ENCODE measurements at regions not wholly inside any gene's neighbourhood (a gene's known extent, or its start where the extent isn't known, plus 50 kb on each side); places are given as distances from the start of the nearest gene placed in this dataset.

DNA sequence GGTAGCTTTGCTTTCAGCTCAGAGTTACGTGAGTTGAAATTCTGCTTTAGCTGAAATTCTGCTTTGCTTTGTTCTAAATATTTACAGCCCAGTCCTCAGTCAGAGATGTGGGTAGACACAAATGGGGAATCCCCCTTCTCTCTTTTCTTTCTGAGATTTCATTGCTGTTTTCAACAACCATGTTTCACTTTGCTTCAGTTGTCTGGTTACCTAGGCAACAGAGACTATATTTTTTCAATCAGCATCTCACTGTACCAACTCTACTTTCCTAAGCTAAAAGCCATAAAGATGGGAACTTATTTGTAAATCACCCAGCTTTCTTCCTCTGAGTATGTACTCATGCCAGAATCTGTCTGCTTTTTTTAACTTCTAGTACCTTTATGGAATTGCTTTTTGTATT lies 509.0 kb downstream of the OLFM4 start:
- DNase-seq = no peak

DNA sequence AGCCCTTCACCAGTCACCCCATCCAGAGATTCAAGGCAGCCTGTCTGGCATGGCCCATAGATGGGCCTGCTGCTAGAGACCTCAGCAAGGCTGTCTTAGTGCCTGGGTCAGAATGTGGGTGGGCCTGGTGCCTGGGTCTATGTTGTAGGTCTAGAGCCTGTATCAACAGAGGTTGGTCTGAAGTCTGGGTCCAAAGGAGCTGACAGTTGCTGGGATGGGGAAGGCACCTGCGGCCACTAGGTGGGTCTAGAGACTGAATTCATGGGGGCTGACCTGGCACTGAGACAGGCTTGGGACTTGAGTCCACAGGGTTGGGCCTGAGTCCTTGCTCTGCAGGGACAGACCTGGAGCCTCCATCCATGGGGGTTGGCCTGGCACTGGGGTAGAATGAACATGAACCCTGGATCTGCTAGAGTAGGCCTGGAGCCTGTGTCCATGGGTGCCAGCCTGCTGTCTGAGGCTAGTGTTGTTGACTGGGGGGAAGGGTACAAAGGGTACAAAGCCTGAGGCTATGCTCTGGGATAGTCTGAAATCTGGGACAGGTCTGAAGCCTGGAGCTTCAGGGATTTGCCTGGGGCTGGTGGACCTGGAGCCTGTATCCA lies 516.8 kb downstream of the OLFM4 start:
- no peak for DNase-seq

DNA sequence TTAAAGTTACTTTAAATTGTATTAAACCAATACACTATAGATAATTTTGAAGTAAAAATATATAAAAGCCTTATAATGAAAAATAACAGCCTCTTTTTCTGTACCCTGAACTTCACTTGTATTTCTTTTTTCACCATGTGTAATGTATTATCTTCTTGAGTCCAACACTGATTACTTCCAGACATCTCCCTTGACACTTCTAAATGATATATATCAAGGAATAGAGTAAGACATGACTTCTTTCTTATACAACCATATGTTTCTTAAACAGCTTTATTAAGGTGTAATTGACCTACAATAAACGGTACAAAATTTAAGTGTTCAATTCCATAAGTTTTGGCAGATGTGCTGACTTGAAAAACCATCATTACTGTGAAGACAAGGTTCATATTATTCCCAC lies 531.9 kb downstream of the OLFM4 start:
- DNase-seq = no peak

DNA sequence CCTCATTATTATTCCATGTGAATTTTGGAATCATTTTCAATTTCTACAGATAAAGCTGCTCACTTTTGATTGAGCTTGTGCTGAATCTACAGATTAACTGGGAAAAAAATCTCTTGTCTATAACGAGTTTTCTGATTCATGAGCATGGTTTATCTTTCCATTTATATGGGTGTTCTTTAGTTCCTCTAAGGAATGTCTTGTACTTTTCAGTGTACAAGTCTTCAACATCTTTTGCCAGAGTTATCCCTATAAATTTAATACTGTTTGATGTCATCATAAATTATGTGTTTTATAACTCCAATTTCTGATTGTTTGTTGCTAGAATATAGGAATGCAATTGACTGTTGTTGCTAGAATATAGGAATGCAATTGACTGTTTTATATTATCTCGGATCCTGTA lies 533.8 kb downstream of the OLFM4 start:
- no peak for DNase-seq

DNA sequence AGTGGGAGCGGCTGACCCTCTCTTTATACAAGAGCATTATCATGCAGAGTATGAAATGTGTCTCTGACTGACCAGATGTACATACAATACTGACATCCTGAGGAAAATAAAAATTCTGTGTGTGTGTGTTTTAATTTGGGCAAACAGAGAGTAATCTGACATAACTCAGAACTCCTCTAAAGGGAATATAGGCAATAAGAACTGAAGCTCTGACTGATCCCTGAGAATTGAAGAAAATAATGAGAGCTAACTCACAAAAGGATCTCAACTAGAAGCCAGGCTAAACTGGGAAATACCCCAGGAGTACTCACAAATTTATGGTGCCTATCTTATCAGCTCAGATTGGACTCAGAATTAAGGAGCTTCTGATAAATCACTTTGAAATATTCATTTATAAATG lies 539.9 kb downstream of the OLFM4 start:
- DNase-seq = no peak

DNA sequence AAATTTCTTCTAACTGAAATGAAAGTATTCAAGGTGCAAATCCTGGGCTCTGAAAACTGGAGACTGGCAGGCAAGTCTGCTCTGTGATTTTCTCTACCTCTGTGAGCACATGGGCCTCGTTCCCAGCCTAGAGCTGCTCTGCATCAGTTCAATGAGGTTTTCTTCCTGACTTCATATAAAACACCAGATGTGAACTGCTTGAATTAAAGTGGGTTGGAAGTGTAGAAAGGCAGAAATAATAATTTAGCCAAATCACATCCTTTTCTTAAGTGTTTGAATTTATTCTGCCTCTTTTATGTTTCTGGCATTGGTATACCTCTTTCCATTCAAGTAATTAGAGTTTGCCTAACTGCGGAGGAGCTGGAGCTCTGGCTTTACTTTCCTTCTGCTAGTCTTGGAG lies 540.8 kb downstream of the OLFM4 start:
- DNase-seq = no peak

DNA sequence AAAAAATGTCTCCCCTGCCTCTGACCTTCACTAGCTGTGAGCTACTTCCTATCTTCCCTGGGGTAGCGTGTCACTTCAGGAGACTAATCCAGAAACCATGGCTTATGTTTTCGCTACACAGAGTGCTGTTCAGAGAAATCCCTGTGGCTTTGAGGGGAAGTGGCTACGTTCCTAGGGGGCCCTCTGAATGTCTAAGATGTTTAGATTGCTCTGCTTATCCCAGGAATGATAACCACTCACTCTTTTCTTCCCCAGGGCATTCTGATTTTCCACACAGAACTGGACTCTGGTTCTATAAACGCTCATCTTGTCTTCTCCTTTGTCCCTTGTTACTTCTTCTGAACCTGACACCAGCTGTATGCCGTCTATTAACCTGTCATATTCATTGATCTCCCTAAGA lies 572.5 kb downstream of the OLFM4 start:
- no peak for DNase-seq

DNA sequence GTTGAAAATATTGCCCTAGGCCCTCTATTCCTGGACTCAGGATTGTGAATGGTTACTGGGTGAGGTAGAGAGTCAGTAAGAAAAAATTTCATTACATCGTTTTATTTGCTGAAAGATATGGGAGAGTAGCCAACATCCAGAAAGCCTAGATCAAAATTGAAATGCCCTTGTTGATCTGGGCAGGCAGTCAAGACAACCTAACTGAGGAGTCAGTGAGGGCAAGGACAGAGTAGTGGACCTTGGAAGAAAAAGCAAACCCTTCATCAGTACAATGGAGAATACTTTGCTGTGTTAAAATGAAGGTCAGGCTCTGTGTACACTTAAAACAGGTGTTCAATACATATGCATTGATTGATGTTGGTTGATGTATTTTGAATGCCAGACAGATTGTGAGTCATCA lies 576.7 kb downstream of the OLFM4 start:
- no peak for DNase-seq

DNA sequence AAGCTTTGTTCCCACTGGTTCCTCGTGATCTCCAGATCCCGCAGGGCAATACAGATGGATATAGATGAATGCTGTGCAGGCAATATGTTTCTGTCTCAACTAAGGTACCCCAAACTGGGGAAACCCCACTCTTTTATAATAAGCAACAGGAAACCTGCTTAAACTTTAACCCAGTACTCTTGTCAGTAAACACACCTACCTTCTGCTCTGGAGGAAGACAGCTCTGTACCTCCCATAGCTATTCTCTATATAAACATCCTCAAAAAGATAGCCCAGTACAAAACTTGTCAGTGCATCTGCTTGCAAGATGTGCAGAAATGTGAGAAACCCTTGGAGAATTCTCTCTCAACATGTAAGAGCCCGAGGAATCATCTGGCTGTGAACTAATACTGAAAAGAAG lies 583.6 kb downstream of the OLFM4 start:
- DNase-seq = no peak

DNA sequence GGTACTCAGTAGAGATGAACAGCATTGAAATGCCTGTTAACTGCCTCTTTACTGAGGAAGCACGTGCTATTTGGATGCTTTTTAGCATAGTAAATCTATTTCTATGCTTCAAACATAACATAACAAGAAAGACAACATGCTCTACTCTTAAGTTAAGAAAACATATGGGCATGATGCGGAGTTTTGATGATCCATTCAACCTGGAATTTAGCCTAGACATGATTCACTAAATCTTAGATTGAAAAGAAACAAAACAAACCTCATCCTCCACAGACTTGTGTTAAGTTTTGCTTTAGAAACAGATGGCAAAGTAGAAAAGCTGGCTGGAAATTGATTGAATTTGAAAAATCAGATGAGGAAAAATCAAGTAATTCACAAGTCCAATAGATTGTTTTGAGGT lies 593.8 kb downstream of the OLFM4 start:
- DNase-seq = no peak

DNA sequence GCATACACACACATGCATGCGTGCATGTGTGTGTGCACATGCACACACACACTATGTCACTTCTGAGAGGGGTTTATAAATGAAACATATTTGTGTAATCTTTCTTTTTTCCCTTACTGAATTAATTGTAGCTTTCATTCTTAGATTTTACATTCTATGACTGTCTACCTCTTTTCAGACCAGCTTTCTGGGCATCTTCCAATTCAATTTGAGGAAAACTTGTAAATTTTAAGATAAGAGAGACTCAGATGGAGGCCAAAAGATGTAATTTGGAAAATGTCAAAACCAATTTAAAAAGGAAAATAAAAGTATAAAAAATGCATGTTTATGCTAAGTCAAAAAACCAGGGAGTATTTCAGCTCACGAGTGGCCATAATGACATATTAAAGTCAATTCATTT lies 594.5 kb downstream of the OLFM4 start:
- DNase-seq = no peak

DNA sequence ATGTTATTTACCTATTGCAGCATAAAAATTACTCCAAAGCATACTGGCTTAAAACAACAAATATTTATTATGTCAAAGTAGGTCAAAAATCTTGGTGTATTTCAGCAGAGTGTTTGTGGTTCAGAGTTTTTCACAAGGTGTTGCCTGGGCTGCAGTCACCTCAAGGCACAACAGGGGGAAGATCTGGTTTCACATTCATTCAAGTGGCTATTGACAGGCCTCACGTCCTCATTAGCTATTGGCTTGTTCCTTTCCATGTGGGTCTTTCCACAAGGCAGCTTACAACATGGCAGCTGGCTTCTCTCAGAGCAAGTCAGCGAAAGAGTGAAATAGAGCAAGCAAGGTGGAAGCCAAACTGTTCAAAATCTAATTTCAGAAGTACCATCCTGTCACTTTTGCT lies 602.9 kb downstream of the OLFM4 start:
- no peak for DNase-seq

DNA sequence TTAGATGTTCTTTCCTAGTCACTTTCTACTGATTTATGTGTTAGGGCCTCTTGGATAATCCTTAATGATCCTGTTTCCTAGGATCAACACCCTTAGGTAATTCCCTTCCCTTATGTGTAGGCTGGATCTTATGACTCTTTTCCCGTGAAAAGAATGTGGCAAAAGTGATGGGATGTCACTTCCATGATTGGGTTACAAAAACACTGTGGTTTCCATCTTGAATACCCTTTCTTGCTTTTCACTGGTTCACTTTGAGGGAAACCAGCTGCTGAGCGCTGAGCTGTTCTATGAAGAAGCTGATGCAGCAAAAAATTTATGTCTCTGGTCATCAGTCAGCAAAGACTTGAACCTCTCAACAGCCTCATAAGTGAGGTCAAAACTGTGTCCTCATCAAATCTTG lies 609.4 kb downstream of the OLFM4 start:
- DNase-seq = no peak

DNA sequence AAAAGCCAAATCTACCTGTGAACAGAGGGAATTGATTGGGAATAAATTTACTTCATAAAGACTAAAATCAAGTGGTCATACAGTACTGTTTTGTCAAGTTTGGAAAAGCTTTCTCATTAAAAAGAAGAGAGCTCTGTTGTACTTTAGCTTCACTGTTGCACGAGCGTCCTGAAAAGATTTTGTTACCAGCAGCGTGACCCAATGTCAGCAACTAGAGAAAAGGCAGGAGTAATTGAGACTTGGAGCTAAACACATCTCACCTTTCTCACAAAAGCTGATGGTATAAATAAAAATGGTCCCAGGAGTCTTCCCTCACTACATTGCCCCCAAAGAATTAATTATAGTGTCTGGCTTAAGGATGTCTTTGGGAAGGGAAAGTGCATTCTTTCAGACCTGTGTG lies 613.7 kb downstream of the OLFM4 start:
- no peak for DNase-seq

DNA sequence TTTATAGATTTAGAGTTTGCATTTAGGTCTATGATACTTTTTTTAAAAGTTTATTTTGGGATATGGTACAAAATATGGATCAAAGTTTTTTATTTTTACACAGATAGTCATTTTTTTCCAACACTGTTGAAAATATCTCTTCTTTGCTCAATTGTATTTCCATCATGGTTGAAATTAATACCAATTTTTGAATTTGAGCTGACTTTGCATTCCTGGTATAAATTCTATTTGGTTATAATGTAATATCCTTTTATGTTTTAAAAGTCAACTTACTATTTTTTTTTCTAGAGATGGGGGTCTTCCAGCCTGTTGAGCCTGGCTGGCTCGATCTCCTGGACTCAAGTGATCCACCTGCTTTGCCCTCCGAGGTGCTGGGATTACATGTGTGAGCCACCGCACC lies 620.1 kb downstream of the OLFM4 start:
- DNase-seq = no peak

DNA sequence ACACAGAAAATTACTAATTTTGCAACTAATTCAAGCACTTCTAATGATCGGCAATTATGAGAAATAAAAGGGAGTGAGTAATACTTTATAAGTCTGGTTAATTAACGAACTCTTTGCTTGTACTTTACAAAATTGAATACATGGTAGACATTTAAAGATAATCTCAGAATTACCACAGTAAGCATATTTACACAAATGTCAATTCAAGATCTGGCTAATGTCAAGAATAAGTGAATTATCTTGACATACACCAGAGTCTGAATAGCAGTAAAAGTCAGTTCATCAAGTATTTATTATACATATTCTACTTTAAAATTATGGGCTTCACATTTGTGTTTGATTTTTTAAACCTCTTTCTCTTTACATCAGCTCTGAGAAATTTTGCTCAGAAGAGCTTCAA lies 643.4 kb downstream of the OLFM4 start:
- no peak for DNase-seq

DNA sequence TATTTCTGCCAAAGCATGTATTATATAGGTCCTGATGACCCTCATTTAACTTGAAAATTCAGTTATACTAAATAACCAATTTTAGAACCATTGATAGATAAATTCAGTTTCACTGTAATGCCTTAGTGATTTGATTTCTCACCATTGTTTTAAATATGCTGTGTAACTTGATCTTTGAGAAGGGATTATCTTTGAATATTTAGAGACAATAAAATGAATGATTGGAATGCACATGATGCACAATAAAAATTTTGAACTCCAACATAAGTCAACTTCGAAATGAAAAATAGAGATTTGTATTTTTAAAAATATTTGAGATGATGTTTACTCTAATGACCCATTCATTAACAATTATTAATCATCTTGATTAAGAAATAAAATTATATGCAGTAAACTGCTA lies 654.5 kb downstream of the OLFM4 start:
- DNase-seq = no peak

DNA sequence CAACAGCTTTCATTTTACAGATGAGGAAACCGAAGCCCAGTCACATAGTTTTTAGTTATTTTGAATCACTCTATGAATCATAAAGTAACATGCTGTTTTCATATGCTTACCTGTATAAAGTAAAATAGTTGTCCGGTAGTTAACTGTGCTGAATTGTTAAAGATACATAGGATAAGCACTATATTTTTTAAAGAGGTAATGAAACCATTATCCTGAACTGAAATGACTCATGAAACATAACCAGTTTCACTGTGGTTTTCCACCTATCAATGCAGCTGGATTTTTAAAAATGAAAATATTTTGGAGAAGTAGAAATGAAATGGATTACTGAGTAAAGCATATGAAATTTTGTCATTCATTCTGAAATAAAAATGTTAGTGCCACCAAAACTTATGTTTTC lies 655.0 kb downstream of the OLFM4 start:
- no peak for DNase-seq

DNA sequence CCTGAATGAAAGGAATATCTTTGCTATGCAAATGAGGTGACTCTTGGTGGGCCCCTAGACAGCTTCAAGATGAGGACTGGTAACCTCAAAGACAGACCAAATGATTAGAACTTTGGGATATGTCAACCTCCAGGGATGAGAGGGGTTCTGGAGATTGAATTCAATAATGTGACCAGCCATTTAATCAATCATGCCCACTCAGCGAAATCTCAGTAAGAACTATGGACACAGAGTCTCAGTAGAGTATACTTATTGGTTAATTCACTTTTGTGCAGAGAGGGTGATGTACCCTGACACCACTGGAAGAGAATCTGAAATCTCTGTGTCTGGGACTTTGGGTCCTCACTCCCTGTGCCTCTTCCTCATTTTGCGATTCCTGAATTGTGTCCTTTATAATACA lies 662.8 kb downstream of the OLFM4 start:
- no peak for DNase-seq

DNA sequence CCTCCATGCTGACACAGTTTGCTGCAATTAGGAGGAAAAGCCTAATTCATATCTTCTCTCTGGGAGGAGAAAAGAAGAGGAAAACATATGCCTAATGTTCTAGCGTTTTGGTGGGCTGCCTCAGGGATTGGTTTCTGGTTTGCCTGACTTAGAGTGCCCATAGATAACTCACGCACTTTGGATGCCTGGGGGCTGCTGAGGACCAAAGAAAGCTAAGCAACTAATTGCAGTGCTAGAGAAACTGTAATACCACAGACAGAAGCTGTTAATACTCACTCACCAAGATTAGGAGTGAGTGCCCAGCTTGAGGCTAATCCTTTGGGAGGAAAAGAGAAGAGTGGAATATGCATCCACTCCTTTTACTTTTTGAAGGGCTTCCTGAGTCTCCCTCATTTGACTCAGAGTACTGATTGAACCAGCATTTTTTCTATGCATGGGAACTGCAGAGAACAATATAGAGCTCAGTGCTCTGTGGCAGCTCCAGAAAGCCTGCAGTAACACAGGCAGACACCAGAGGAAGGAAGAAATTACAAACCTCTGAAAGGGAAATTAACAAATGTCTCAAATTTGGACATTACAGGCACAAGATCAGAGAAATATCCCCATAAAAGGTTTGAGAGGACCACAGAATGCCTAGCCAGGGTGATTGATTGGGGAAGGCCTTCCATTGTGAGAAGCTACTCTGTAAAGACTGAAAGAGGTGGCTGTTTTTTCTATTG lies 666.4 kb downstream of the OLFM4 start:
- no peak for DNase-seq

DNA sequence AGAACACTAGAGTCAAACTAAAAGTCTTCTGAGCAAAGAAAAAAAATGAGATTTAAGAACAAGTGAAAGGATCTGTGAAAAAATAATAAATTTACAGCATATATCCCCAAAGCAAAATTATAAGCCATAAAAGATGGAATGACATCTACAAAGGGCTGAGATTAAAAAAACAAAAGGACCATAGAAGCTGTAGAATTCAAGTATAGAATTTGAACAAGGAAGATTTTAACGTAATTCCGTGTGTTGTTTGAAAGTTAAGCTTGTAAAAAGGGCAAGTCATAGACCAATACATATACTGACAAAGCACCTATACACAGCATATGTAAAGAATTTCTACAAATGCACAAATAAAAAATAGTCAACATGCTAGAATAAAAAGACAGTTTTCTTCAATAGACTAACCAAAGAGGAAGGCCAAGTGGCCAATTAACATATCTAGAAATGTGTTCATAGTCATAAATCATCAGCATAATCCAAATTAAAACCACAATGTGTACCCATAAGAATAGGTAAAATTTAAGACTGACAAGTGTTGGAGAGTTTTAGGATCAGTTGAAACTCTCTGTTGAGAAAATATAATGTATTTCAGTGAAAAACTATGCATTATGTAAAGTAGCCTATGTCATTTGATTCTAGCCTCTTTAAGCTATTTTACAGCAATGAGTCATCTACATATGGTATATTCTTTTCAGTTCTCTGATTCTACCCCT lies 674.9 kb downstream of the OLFM4 start:
- no peak for DNase-seq

DNA sequence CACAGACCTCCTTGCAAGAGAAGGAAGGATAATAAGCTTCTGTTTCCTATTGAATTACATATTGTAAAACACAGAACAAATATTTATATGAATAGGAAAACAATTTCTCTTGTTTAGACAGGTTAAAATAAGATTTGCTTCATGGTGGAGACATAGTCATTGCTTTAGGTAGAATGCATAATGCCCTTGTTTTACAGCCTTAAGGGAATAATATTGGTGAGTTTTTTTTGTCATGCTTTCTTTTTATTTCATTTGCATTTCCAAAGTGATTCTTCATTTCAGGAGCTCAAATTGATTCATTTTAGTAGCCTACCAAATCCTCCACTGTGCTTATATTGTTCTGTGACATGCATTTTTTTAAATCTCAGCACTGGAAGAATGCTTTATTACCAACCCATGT lies 690.7 kb downstream of the OLFM4 start:
- DNase-seq = no peak

DNA sequence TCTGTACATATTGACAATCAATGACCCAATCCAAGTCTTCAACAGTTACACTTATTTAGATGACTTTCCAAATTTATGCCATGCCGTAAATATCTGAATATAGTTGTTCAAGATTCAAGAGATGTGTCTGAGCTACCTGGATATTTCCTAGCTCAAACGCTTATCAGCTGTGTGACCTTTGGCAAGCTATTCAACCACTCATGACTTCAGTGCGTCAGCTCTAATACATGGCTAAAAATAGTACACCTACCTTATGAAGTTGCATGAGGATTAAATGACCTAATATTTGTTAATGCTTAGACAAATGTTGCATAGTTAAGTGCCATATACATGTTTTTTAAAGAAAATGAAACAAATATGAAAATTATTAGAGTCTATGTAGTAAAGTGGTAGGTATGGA lies 704.1 kb downstream of the OLFM4 start:
- DNase-seq = no peak

DNA sequence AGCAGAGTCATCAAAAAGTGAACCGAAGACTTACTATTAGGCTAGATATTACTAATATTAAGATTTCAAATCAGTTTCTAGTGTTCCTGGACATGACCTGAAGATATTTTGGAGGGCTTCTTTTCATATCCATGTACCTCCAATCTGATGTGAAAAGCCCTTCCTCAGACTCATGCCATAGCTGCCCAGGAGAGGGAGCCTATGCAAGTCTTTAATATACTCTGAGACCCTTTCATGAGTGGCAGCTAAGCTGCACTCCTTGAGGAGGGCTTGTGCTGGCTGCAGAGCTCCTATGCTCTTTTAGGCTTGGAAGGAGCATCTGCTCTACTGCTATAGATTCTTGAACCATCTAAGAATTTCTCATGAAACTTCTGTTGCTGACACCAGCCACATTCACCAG lies 715.3 kb downstream of the OLFM4 start:
- no peak for DNase-seq

DNA sequence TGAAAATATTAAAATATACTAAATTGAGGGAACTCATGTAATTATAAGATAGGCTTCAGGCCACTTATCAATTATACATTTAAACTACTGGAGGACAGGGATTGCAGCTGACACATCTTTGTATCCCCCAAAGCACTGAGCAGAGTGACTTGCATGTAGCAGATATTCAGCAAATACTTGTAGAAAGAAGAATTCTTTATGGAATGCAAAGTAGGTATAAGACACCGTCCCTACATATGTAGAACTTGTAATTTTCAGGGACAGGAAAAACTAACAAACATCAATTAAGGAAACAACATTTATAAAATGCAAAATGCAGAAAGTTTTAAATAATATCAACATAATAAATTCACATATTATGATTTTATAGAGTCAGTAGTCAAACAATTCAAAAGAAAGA lies 719.2 kb downstream of the OLFM4 start:
- DNase-seq = no peak
